ENCODE measurements at regions not wholly inside any gene's neighbourhood (a gene's known extent, or its start where the extent isn't known, plus 50 kb on each side); places are given as distances from the start of the nearest gene placed in this dataset.
"Not testable (repeated sequence)": the region's sequence is repeated elsewhere in the genome, so short reads cannot be mapped to it uniquely, and the experiment has no call there.

DNA sequence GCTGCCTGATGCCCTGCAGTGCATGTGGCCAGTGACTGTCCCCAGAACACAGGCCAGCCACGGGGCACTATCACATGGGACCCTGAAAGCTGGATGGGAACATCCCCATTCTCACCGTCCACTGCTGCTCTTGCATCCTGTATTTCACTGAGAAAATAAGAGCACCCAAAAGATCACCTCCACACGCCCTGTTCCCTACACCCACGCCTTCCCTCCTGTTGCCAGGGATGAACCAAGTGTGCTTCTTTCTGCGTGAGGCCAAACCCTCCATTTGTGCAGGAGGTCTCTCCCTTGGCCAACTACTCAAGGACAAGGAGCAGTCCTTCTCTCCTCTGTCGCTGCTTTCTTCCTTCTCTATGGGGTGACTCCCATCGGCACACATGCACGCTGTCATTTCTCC, 118.3 kb downstream of the LRRC37A3 start:
- DNase-seq, result not testable (repeated sequence)

DNA sequence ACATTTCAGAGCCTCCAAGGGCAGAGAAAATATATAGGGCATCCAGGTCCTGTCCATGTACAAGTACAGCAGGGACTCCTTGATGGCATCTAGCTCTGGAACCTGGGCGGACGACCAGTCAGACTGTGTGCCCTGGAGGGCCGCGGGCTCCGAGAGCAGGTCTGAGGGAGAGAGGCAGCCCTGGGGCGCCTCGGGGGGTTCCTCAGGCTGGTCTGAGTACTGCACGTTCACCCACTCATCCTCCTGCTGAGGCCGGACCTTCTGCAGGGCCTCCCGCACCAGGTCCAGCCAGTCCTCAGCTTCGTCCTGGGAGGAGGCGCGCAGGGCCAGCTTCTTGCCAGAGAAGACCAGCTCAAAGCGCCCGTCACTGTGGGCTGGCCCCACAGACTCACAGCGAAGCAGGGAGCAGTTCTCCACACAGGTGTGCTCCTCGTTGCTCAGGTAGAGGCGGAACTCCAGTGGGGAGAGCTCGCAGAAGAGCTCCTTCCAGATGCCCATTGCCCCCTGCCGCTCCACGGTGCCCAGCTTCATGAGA, 118.8 kb downstream of the LRRC37A3 start:
- DNase-seq, result not testable (repeated sequence)

GRCh38 chr17:64799543-64800188, 119.6 kb downstream of the LRRC37A3 start:
- DNase-seq, result not testable (repeated sequence)

DNA sequence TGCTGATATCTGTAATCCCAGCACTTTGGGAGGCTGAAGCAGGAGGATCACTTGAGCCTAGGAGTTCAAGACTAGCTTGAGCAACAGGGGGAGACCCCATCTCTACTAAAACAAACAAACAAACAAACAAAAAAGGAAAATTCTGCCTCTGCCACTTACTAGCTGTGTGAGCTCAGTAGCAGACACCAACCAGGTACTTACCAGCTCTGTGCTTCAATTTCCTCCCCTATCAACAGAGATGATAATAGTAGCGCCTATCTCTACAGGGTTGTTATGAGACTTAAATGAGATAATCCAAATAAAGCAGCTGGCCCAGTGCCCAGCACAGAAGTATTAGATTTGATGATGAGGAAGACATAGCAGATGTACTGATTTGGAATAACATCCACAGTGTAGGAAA, 120.3 kb downstream of the LRRC37A3 start:
- DNase-seq, result not testable (repeated sequence)

DNA sequence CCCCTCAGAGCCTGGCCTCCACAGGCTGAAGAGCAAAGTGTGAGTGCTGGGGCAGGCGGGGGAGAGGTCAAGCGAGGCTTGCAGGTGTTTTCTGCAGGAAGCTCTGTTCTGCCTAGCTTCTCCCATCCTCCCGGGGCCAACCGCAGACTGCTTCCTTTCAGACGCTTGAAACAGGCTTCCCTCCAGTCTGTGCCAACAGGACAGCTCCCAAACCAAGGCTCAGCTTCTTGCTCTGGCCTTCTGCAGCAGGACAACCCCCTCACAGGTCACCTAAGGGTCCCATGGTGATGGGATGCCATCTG, 120.8 kb downstream of the LRRC37A3 start:
- not testable (repeated sequence) for DNase-seq

GRCh38 chr17:64797746-64798488, 121.4 kb downstream of the LRRC37A3 start:
- not testable (repeated sequence) for DNase-seq

- not testable (repeated sequence) for DNase-seq
Measured at GRCh38 chr17:64795342-64795741, 123.9 kb downstream of the LRRC37A3 start.

DNA sequence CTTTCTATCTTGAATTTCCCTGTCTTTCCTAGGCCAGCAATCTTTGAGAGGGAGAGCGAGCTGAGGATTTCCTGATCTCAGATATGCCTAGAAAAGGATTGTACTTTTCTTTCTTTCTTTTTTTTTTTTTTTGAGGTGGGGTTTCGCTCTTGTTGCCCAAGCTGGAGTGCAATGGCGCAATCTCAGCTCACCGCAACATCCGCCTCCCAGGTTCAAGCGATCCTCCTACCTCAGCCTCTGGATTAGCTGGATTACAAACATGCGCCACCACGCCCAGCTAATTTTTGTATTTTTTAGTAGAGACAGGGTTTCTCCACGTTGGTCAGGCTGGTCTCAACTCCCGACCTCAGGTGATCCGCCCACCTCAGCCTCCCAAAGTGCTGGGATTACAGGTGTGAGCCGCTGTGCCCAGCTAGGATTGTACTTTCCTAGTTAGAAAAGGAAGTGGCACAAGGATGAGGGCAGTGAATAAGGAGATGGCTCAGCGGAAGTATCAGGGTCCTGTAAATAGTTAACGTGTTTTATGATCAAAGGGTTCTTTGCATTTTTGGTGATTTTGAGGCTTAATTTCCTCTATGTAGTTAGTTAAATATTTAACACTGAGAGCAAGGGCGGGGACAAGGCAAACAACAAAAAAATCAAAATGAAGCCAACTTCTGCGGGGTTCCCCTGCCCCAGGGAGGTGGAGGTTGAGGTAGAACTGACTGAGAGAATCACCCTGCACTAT, 124.6 kb downstream of the LRRC37A3 start:
- DNase-seq, result not testable (repeated sequence)

GRCh38 chr17:64794113-64794512, 125.2 kb downstream of the LRRC37A3 start:
- not testable (repeated sequence) for DNase-seq

DNA sequence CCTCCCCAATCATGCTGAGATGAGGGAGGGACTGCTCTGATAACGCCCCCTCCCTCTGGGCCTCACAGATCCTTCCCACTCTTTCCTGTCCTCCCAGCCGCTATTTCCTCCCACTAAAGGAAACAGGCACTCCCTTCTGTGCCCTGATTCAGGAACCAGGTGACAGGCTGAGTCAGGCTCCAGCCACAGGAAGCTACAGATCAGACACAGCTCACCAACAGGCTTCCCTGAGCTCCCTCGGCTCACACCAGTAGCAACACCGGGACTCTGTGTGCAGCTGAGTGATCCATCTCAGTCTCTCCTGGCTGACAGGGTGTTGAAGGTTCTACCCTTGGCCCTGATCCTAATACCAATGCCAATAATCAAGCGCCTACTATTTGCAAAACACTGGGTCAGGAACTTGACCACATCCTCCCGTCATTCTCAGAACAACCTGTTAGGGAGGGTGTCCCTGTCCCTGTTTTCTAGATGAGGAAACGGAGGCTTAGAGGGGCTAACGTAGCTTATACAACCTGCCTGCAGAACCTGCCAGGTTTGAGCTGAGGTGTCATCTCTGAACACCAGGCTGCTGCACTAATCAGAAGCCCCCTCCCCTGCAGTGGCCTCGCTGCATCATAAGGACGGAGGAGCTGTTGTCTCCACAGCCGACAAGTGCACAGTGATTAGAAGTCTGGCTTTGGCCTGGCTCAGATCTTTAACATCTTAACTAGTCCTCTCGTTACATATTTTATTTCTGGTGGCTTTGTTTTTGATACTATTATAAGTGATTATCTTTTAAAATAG, 126.3 kb downstream of the LRRC37A3 start:
- not testable (repeated sequence) for DNase-seq

DNA sequence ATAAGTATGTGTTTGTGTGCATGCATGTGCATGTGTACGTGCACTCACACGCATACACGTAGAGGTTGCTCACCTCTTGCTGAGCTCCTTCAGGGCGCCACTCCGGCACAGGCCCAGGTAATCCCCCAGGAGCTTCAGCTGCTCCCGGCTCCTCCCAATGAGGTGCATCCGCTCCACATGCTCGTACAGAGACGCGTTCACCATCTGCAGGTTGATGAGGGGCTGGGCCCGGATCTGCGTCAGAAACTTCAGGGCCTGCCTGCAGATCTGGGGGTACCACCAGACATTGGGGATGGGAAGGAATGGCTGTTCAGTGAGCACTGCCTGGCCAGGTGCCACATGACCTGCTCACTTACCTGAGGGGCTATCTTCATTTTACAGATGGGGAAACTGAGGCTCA, 127.0 kb downstream of the LRRC37A3 start:
- not testable (repeated sequence) for DNase-seq

- DNase-seq, result not testable (repeated sequence)
Measured at GRCh38 chr17:64791691-64792090, 127.6 kb downstream of the LRRC37A3 start.

DNA sequence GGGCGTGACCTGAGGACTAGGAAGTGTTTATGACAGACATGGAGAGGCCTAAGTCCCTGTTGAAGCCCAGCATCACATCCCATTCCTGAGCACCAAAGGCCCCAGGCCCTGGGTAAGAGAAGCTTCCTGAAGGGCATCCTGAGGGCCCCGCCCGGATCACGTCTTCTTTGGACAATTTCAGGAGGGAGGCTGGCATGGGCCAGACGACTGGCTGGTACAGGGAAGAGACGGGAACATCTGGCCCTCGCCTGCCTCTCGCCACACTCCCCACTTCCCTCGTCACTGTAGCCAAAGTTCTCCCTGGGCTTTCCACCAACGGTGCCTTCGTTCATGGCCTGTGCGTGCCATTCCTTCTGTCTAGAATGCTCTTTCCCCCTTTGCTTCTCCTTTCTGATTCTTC, 128.1 kb downstream of the LRRC37A3 start:
- DNase-seq, result not testable (repeated sequence)

DNA sequence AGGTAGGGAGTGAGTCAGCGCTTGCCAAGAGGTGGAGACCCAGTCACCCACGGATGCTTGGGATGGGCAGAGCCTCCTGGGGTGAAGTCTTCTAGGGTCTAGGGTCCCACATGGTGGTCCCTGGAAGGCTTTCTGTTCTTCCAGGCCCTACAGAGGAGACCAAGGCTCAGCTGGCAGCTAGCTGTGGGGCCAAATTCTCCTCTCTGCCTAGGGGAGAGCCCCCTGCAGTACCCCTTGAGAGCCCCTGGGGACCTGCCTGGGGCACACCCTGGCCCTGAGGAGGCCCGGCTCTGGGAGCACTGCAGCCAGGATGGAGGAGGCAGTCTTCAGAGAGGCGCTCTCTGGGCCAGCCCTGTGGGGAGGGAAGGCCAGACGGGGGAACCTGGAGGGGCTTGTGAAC, 128.6 kb upstream of the SMURF2 start:
- DNase-seq, result not testable (repeated sequence)

DNA sequence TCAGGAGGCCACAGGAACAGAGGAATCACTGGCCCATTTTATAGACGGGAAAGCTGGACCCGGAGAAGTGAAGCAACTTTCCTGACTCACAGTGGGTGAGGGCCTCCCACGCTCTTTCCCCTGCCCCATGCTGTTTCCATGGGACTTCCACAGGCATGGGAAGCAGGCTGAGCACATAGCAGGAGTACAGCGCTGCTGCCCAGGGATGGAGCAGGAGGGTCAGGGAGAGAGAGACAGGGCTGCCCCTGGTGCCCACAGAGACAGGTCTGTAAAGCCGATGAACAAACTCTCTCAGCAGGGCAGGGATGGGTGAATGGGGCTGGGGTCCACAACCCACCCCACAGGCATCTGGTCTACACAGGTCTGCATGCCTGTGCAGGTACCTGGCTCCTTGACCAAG, 128.1 kb upstream of the SMURF2 start:
- DNase-seq, result not testable (repeated sequence)

DNA sequence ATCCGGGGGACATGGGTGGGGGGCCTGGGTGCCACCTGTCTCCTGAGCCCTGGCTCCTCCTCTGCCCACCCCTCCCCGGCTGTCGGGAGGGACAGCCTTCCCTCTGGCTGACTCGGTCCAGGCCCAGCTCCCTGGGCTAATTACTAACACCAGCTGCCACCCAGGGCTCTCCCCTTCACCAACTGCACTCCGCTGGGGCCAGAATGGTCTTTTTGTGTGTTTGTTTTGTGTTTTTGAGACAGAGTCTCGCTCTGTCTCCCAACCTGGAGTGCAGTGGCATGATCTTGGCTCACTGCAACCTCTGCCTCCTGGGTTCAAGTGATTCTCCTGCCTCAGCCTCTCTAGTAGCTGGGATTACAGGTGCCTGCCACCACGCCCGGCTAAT, 126.9 kb upstream of the SMURF2 start:
- not testable (repeated sequence) for DNase-seq

DNA sequence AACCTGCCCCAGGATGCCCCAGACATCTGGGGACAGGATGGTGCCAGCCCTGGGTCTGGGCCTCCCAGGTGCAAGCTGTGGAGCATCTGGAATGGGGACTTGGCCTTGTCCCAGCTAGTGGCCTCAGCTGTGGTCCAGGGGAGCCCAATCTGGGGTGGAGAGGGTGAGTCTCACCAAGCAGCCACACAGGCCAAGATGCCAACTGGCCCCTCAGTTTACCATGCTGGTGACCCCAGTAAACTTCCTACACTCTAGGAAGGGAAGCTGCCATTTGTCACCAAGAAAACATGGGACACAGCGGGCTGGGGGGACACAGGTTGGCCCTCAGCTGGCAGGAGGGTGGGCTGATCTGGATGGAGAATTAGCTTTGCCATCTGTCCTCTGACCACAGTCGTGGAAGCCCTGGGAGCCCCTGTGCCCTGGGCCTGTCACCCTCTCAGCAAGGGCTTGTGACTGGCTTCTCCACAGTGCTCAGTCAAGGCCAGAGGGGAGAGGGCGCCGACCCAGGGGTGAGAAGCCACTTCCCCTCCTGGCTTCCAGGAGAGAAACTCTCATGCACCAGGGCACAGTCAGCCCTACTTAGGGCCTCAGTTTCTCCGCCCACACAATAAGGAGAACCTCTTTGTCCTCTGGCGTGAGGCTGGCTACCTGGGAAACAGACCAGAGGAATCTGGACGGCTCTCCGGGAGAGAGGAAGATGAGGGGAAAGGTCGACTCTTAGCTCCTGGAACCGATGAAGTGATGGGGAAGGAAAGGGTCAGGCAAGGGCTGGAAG, 126.4 kb upstream of the SMURF2 start:
- DNase-seq, result no peak

DNA sequence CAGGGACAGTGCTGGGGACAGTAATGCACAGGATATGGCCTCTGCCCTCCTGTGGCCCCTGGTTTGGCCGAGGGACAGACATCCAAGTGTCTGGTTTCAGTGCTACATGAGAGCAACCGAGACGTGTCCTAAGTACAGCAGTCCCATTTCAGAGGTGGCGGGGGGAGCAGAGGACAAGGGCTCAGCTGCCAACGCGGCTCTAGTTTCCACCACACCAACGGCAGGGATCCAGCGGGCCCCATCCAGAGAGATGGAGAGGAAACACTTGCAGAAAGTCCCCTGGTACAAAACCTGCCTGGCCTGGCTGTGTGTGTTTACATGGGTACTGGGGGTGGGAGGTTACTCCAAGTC, 125.8 kb upstream of the SMURF2 start:
- DNase-seq, result no peak

DNA sequence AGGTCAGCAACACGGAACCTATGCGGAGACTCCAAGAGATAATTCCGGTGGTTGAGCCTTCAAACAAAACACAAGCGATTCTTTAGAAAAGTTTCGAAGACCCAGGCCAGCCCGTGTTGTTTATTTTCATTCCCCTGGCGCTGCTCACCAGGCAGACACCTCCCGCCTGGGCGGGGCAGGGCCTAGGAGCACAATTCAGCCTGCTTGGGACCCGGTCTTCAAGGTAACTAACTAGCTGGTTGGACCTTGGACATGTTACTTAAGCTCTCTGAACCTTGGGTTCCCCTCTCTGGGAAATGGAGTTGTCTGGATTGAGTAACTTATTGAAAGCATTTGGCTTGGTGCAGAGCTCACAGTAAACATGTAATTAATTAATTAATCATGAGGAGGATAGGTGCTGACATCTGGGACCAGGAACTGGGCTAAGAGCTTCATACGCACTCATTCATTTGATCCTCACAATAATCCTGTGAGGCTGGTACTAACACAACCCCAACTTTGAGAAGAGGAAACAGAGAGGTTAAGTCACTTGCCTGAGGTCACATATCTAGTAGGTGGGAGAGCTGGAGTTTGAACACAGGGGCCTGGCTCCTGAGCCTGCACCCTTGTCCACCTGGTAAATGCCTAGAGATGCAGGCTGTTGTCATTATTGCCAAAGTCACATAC, 125.3 kb upstream of the SMURF2 start:
- no peak for DNase-seq

- no peak for DNase-seq
Measured at GRCh38 chr17:64786337-64786736, 124.2 kb upstream of the SMURF2 start.

DNA sequence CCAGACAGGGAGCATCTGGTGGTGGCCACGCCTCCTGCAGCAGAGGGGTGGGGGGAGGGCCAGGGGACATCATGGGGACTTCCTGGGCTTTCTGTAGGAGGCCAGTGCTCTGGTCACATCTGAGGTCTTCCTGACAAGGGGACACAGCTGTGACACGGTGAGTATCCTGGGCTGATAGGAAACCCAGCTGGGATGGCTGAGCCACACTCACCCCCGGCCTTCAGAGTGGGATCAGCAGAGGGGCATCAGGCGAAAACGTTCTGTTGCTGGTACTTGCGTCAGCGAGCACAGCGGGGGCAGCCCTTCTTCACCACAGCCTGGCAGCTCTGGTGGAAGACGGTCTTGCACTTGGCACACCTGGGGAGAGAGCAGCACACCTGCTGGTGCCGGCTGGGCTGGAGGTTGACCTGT, 122.9 kb upstream of the SMURF2 start:
- no peak for DNase-seq

Data from fibroblast of skin of back (primary cell).